Urothelium cell line (cell line): ENCODE measurements at regions not wholly inside any gene's neighbourhood (a gene's known extent, or its start where the extent isn't known, plus 50 kb on each side); places are given as distances from the start of the nearest gene placed in this dataset.
"Not testable (repeated sequence)": the region's sequence is repeated elsewhere in the genome, so short reads cannot be mapped to it uniquely, and the experiment has no call there.

Experiments used
- DNase-seq: peaks from one replicate; pipeline ENCODE4 v3.0.0; 2011; ENCODE audit warnings: low spot score, mixed read lengths
- FAIRE-seq: peaks from 2 replicates; lab custom pipeline; 2011; peaks lifted over from hg19 to GRCh38; lab: Jason Lieb, UNC

- FAIRE-seq, DNase-seq: not testable (repeated sequence)
Measured at GRCh38 chr5:158227314-158227713, 368.4 kb upstream of the CLINT1 start.

GRCh38 chr5:158226496-158226895, 367.6 kb upstream of the CLINT1 start:
- no peak for DNase-seq
- FAIRE-seq, result no peak

GRCh38 chr5:158224253-158224652, 365.3 kb upstream of the CLINT1 start:
- FAIRE-seq (no peak), DNase-seq (no peak)

- FAIRE-seq (no peak), DNase-seq (no peak)
Measured at GRCh38 chr5:158223054-158223600, 364.2 kb upstream of the CLINT1 start.

GRCh38 chr5:158212917-158213316, 354.0 kb upstream of the CLINT1 start:
- no peak for FAIRE-seq
- peak; percentile 41 for DNase-seq

- DNase-seq (no peak), FAIRE-seq (no peak)
Measured at GRCh38 chr5:158212237-158212636, 353.3 kb upstream of the CLINT1 start.

- no peak for FAIRE-seq
Measured at GRCh38 chr5:158209219-158209908, 350.4 kb upstream of the CLINT1 start.

GRCh38 chr5:158207733-158208132, 348.8 kb upstream of the CLINT1 start:
- DNase-seq (no peak), FAIRE-seq (no peak)

More at GRCh38 chr5:158209219-158209908, 350.4 kb upstream of the CLINT1 start:
- DNase-seq, result no peak

GRCh38 chr5:158205992-158206391, 347.0 kb upstream of the CLINT1 start:
- FAIRE-seq (no peak), DNase-seq (no peak)

GRCh38 chr5:158203261-158203660, 344.3 kb upstream of the CLINT1 start:
- DNase-seq, result peak; percentile 11
- no peak for FAIRE-seq

- FAIRE-seq, result no peak
Measured at GRCh38 chr5:158202801-158203200, 343.9 kb upstream of the CLINT1 start.

GRCh38 chr5:158200619-158201018, 341.7 kb upstream of the CLINT1 start:
- FAIRE-seq, result no peak
- DNase-seq, result no peak

More at GRCh38 chr5:158202801-158203200, 343.9 kb upstream of the CLINT1 start:
- no peak for DNase-seq

- no peak for DNase-seq
- no peak for FAIRE-seq
Measured at GRCh38 chr5:158198636-158199035, 339.7 kb upstream of the CLINT1 start.

GRCh38 chr5:158195416-158196210, 336.7 kb upstream of the CLINT1 start:
- DNase-seq, result no peak

GRCh38 chr5:158194561-158194976, 335.6 kb upstream of the CLINT1 start:
- no peak for DNase-seq
- no peak for FAIRE-seq

More at GRCh38 chr5:158195416-158196210, 336.7 kb upstream of the CLINT1 start:
- no peak for FAIRE-seq

GRCh38 chr5:158193395-158193794, 334.4 kb upstream of the CLINT1 start:
- not testable (repeated sequence) for FAIRE-seq, DNase-seq

- FAIRE-seq (no peak), DNase-seq (no peak)
Measured at GRCh38 chr5:158180407-158180806, 321.5 kb upstream of the CLINT1 start.

- FAIRE-seq, result no peak
- DNase-seq, result no peak
Measured at GRCh38 chr5:158179271-158179670, 320.3 kb upstream of the CLINT1 start.

- FAIRE-seq (no peak), DNase-seq (no peak)
Measured at GRCh38 chr5:158178535-158178934, 319.6 kb upstream of the CLINT1 start.

GRCh38 chr5:158177146-158177545, 318.2 kb upstream of the CLINT1 start:
- DNase-seq, result no peak
- FAIRE-seq, result no peak

GRCh38 chr5:158175934-158176481, 317.1 kb upstream of the CLINT1 start:
- FAIRE-seq, result no peak

More at GRCh38 chr5:158175934-158176481, 317.1 kb upstream of the CLINT1 start:
- peak; percentile 39 for DNase-seq
